ENCODE measurements at regions not wholly inside any gene's neighbourhood (a gene's known extent, or its start where the extent isn't known, plus 50 kb on each side); places are given as distances from the start of the nearest gene placed in this dataset.
A peak's percentile ranks its signal among the peaks of the same experiment; 100 is the strongest.

DNA sequence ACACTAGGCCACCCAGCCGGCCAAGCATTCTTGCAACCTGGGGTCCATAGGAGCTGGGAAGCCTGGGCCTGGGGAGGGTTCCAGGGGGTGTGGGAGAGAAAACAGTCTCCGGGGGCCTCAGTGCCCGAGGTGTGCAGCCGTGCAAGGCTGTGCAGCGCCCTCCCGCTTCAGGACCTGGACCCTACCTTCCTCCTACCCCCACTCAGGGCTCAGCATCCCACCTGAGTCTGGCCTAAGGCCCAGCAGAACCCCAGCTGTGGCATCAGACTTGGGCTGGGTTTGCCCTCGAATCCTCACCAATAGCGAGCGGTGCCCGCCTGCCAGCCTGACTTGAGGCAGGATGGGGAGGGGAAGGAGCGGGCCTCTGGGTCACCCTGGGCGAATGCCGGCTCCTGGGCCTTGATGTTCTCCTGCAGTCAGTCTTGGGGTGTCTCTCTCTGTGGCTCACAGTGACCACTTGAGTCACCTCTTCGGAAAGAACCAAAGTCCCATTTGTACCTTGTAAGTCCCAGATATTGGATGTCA is 53.6 kb upstream of the PPARA start (continued):
- TF ChIP-seq, protein P1, sequence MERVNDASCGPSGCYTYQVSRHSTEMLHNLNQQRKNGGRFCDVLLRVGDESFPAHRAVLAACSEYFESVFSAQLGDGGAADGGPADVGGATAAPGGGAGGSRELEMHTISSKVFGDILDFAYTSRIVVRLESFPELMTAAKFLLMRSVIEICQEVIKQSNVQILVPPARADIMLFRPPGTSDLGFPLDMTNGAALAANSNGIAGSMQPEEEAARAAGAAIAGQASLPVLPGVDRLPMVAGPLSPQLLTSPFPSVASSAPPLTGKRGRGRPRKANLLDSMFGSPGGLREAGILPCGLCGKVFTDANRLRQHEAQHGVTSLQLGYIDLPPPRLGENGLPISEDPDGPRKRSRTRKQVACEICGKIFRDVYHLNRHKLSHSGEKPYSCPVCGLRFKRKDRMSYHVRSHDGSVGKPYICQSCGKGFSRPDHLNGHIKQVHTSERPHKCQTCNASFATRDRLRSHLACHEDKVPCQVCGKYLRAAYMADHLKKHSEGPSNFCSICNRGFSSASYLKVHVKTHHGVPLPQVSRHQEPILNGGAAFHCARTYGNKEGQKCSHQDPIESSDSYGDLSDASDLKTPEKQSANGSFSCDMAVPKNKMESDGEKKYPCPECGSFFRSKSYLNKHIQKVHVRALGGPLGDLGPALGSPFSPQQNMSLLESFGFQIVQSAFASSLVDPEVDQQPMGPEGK (CRISPR knock-in tag; IDR thresholded peaks at IDR 0.05; ENCODE audit: borderline replicate concordance), result no peak

DNA sequence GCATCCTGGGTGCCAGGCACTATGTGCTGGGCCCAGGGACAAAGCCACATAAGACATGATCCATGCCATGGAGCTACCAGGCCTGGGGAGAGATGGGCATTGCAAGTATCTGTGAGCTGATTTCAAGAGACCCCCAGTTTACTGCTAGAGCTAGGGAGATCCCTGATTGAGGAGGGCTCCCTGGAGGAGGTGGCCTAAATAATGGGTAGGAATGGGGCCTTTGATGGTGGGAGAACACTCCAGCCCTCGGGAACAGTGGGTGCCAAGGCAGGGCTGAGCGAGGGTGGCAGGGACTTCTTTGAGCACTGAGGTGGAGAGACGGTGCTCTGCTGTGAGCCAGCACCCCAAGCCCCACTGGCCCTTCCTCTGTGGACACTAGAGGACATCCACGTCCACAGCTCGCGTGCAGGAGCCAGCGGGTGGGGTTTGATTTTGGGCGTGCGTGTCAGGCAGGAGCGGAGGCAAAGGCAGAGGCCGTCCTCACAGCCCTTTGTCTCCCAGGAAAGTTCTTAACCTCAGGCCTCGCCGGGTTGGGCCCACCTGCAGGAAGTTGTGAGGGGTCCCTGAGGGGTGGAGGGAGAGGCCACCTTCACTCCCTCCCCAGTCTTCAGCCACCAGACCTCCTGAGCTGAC is 52.9 kb upstream of the PPARA start:
- no peak for TF ChIP-seq RARB (CRISPR knock-in tag; IDR thresholded peaks at IDR 0.05)
- TF ChIP-seq, protein P2, sequence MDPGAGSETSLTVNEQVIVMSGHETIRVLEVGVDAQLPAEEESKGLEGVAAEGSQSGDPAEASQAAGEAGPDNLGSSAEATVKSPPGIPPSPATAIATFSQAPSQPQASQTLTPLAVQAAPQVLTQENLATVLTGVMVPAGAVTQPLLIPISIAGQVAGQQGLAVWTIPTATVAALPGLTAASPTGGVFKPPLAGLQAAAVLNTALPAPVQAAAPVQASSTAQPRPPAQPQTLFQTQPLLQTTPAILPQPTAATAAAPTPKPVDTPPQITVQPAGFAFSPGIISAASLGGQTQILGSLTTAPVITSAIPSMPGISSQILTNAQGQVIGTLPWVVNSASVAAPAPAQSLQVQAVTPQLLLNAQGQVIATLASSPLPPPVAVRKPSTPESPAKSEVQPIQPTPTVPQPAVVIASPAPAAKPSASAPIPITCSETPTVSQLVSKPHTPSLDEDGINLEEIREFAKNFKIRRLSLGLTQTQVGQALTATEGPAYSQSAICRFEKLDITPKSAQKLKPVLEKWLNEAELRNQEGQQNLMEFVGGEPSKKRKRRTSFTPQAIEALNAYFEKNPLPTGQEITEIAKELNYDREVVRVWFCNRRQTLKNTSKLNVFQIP (CRISPR knock-in tag; IDR thresholded peaks at IDR 0.05; ENCODE audit: borderline replicate concordance, low read depth), result no peak
- no peak for TF ChIP-seq OSR1 (CRISPR knock-in tag; IDR thresholded peaks at IDR 0.05)
- TF ChIP-seq, protein P3, sequence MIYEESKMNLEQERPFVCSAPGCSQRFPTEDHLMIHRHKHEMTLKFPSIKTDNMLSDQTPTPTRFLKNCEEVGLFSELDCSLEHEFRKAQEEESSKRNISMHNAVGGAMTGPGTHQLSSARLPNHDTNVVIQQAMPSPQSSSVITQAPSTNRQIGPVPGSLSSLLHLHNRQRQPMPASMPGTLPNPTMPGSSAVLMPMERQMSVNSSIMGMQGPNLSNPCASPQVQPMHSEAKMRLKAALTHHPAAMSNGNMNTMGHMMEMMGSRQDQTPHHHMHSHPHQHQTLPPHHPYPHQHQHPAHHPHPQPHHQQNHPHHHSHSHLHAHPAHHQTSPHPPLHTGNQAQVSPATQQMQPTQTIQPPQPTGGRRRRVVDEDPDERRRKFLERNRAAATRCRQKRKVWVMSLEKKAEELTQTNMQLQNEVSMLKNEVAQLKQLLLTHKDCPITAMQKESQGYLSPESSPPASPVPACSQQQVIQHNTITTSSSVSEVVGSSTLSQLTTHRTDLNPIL (CRISPR knock-in tag; IDR thresholded peaks at IDR 0.05; ENCODE audit: low read depth), result no peak
- no peak for TF ChIP-seq ZNF70 (CRISPR knock-in tag; IDR thresholded peaks at IDR 0.05)
- TF ChIP-seq PPARA (CRISPR knock-in tag; IDR thresholded peaks at IDR 0.05; ENCODE audit: borderline replicate concordance), result no peak
- TF ChIP-seq, protein P4, sequence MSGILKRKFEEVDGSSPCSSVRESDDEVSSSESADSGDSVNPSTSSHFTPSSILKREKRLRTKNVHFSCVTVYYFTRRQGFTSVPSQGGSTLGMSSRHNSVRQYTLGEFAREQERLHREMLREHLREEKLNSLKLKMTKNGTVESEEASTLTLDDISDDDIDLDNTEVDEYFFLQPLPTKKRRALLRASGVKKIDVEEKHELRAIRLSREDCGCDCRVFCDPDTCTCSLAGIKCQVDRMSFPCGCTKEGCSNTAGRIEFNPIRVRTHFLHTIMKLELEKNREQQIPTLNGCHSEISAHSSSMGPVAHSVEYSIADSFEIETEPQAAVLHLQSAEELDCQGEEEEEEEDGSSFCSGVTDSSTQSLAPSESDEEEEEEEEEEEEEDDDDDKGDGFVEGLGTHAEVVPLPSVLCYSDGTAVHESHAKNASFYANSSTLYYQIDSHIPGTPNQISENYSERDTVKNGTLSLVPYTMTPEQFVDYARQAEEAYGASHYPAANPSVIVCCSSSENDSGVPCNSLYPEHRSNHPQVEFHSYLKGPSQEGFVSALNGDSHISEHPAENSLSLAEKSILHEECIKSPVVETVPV (CRISPR knock-in tag; IDR thresholded peaks at IDR 0.05), result no peak
- TF ChIP-seq, protein P1 (CRISPR knock-in tag; IDR thresholded peaks at IDR 0.05; ENCODE audit: borderline replicate concordance), result no peak
- TF ChIP-seq GLIS3 (CRISPR knock-in tag; IDR thresholded peaks at IDR 0.05), result no peak
- TF ChIP-seq SNAI2 (CRISPR knock-in tag; IDR thresholded peaks at IDR 0.05), result no peak
- no peak for TF ChIP-seq ZNF8 (CRISPR knock-in tag; IDR thresholded peaks at IDR 0.05)
- TF ChIP-seq ARNTL (CRISPR knock-in tag; IDR thresholded peaks at IDR 0.05; ENCODE audit: borderline replicate concordance, low read depth), result no peak
- no peak for TF ChIP-seq TCF4 (CRISPR knock-in tag; IDR thresholded peaks at IDR 0.05; ENCODE audit: borderline replicate concordance)
- ATAC-seq, result no peak

DNA sequence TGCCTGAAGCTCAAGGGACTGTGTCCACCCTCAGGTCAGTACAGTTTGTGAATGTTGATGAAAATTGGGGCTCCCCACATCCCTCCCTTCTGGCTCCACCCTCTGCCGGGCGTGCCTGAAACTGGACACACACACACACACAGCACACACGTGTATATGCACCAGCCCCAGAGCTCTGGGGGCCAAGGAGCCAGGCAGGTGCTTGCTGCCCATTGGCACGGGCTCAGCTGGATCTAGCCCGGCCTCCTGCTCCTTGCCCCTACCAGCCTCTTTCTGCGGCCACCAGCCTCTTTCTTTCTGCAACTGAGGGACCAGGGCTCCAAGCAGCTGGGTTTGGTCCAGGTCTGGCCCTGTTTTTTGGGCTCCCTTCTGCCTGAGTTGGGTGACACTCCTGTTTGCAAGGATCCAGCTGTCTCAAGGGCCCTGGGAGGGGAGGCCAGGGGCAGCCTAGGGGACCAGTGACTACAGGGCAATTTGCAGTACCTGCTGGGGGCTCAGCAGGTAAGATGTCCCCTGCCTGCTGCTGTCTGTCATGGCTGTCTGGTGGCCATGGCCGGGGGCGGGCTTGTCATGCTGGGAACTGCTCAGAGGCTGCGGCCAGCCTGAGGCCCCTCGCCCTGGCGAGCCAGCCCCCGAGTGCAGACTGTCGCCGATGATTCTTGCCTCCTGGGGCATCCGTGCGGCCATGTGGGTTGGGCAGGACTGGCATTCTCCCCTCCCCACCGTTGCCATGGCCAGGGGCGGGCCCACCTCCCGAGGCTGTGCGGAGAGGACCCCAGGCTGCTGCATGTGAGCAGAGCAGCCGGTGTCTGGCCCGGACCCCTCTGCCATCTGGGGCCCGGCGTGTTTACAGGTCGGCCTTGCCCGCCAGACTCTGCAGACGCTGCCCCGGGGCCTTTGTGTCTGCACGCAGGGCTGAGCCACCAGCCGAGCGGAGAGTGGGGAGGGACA is 51.5 kb upstream of the PPARA start:
- TF ChIP-seq TCF4 (CRISPR knock-in tag; IDR thresholded peaks at IDR 0.05; ENCODE audit: borderline replicate concordance) (peak; percentile 24; the same call in 1 of the 2 replicates), ZNF8 (CRISPR knock-in tag; IDR thresholded peaks at IDR 0.05) (no peak), ZNF565 (CRISPR knock-in tag; conservative IDR thresholded peaks at IDR 0.05; ENCODE audit: low read depth) (no peak), ZNF70 (CRISPR knock-in tag; IDR thresholded peaks at IDR 0.05) (peak; percentile 14; the same call in 1 of the 2 replicates), ZC3H10 (CRISPR knock-in tag; IDR thresholded peaks at IDR 0.05) (no peak)
- TF ChIP-seq, protein P5, sequence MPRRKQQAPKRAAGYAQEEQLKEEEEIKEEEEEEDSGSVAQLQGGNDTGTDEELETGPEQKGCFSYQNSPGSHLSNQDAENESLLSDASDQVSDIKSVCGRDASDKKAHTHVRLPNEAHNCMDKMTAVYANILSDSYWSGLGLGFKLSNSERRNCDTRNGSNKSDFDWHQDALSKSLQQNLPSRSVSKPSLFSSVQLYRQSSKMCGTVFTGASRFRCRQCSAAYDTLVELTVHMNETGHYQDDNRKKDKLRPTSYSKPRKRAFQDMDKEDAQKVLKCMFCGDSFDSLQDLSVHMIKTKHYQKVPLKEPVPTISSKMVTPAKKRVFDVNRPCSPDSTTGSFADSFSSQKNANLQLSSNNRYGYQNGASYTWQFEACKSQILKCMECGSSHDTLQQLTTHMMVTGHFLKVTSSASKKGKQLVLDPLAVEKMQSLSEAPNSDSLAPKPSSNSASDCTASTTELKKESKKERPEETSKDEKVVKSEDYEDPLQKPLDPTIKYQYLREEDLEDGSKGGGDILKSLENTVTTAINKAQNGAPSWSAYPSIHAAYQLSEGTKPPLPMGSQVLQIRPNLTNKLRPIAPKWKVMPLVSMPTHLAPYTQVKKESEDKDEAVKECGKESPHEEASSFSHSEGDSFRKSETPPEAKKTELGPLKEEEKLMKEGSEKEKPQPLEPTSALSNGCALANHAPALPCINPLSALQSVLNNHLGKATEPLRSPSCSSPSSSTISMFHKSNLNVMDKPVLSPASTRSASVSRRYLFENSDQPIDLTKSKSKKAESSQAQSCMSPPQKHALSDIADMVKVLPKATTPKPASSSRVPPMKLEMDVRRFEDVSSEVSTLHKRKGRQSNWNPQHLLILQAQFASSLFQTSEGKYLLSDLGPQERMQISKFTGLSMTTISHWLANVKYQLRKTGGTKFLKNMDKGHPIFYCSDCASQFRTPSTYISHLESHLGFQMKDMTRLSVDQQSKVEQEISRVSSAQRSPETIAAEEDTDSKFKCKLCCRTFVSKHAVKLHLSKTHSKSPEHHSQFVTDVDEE (CRISPR knock-in tag; IDR thresholded peaks at IDR 0.05), result no peak
- no peak; the same call in 2 of the 3 replicates for ATAC-seq
